CD4-positive, alpha-beta T cell treated with Interleukin-17A for 1 hour (primary cell): ENCODE measurements at regions not wholly inside any gene's neighbourhood (a gene's known extent, or its start where the extent isn't known, plus 50 kb on each side); places are given as distances from the start of the nearest gene placed in this dataset.

Source experiments
- DNase-seq: peaks from one replicate; pipeline ENCODE4 v3.0.0-alpha.2; 2020

DNA sequence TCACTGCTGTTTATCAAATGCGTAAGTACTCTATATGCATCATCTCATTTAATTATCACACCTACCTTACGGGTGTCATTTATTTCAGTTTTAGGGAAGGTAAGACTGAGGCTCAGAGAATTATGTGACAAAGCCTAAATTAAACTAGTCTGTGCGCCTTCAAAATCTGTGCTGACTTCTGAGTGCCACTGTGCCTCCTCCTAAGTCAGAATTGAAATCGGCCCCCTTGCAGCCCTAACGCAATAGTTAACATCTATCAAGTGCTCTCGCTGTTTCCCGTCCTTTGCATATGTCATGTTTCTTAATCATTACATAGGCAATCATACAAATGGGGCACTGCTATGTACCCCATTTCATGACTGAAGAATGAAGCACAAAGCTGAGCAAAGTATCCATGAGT, 79.0 kb upstream of the PDE10A start:
- no peak for DNase-seq

DNA sequence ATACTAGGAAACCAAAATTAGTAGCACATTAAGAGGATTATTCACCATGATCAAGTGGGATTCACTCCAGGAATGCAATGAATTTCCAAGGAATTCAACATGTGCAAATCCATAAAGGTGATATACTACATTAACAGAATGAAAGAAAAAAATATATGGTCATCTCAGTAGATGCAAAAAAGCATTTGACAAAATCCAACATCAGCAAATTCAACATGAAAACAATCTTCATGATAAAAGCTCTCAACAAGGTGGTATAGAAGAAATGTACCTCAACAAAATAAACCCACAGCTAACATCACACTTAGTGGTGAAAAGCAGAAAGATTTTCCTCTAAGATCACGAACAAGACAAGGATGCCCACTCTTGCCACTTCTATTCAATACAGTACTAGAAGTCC, 74.4 kb upstream of the PDE10A start:
- DNase-seq: no peak

DNA sequence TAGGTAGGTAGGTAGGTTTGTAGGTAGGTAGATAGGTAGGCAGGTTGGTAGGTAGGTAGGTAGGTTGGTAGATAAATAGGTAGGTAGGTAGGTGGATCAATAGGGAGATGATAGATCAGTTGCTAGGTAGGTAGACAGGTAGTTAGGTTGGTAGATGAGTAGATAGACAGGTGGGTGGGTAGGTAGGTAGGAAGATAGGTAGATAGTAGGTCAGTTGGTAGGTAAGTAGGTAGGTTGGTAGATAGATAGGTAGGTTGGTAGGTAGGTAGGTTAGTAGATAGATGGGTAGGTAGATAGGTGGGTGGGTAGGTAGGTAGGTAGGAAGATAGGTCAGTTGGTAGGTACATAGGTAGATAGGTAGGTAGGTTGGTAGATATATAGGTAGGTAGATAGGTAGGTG, 72.0 kb upstream of the PDE10A start:
- DNase-seq: no peak

DNA sequence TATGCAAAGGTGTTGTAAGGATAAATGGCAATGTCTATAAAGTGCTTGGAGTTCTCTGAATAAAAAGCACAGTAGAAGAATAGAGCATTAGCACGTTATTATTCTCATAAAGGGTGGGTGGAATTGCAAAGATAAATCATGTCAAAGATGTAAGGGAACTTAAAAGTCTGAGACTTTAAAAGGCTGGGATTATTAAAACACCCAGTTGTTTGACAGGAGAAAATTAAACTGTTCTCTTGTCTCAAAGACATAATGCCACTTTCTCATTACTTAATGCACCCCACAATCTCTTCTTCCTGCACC, 70.4 kb upstream of the PDE10A start:
- no peak for DNase-seq

DNA sequence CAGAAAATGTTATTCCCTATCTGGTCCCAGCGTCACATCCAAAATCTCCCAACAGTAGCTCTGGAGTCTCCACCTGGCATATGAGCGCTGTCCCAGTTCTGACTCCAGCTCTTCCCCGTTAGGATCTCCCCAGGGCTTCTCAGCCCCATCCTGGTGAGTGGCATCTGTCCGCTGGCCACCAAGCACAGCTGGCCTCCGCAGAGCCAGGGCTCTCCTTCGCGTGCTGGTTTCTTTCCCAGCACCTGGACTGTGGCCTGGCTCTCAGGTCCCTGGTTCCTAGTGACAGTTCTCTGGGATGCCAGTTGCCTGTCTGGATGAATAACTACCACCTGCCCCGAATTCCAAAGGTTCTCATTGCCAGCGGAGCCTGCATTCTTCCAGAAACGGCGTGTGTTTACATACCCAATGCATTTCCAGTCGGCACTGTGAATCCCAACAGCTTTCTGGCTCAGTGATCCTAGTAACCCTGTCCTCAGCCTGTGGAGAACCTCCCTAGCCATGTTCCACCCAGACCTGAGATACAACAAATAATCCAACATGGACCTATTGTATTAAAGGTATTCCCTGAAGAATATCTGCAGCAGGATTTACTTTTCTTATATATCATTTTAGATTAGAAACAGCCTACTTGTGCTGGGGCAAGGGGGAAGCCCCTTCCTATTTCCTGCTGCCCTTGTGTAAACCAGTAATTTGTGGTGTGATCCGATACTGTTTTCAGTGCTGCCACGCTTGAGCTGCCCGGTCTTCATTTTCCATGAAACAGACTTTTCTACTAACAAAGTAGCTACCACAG, 69.9 kb upstream of the PDE10A start:
- DNase-seq: no peak

DNA sequence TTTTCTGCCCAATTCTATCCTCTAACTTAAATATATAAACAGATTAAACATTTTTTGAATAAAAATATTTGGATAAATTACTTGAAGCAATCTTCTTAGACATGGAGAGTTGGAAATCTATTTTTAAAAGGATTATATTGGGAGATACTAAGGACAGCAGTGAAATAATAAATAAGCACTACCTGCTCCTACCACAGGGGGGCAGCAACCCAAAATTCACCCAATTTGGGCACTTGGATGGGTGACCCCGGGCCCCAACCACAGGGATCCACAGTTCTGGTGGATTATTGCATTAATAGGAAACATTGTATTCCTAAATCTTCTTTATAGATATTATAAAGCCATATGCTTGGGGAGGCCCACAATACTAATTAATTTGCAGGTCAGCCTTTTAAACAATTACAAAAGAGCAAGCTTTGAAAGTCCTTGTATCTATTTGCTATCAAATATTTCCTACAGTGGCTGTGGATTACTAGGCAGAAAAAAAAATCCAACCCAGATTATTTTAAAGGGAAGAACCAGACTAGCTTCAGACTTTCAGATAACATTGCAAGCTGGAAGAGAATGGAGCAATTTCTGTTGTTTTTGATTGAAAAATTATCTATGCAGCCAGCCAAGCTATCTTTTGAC, 66.4 kb upstream of the PDE10A start:
- DNase-seq: peak; percentile 12

DNA sequence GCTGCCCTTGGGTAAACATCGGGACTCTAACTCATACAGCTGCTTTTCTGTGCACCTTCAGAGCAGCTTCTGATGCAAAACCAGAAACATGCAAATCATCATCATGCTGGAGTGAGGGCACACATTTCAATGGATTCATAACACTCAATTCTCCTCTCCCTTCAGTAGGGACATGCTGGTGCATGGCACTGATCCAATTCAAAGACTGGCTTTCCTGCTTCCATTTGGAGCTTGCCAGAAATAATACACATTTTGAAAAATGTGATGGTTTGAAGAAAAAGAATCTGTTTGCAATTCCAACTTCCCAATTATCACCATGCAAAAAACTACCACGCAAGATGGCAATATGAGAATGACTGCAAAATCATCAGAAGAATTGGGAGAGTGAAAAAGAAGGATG, 65.2 kb upstream of the PDE10A start:
- DNase-seq: no peak

DNA sequence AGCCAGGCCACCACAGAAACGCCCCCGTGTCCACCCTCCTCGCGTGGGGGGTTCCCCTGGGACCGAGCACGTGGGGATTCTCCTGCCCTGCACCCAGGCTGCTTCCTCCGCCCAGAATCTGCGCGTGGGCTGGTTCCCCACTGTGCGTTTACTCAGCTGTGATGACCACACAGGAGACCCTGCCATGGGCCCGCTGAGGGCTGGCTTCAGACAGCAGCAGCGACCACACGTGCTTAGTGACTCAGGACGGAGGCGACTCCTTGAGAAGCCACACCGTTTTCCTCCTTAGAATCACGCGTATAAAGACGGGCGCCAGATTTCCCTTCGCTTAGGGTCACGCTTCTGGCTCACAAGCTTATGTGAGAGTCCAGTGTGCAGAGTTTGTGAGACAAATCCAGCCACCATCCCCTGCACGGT, 63.9 kb upstream of the PDE10A start:
- no peak for DNase-seq

DNA sequence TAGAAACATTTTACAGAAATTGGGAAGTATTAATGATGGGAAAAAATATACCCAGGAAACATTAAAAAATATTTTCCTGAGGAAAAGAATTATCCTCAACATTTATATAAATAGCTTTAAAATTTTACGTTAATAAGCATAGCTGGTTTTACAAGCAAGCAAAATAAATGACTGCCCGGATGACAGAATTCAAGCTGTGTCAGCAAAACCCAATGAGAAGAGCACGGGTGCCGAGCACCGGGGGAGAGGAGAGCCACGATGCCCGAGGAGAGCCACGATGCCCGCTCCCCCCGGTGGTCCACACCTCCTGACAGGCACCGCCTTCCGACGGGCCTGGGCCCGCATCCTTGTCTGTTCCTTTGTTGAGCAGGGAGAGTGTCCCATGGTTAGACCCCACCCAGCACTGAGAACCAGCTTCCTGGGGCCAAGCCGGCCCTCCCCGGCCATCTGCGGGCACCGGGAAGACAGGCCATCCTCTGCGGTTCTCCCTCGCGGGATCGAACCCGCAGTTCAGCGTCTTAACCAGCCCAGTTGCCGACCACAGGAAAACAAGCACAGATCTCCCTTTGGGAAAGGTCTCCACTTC, 63.3 kb upstream of the PDE10A start:
- no peak for DNase-seq

DNA sequence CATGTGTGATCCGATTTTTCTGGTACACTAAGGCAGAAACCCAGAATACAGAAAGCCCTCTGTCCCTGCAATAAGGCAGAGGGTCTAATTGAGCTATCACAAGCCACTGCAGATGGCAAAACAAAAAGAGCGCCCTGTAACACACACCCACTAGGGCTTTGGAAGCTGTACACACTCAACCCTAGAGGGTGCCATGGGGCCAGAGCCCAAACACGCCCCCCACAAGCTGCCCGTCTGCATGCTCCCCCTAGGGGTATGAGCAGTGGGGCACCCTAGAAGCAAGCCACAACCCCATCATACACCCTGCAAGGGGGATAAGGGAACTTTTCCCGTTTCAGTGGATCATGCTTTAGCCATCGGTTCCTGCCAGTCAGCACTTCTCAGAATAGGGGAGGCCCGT, 62.2 kb upstream of the PDE10A start:
- DNase-seq: no peak

DNA sequence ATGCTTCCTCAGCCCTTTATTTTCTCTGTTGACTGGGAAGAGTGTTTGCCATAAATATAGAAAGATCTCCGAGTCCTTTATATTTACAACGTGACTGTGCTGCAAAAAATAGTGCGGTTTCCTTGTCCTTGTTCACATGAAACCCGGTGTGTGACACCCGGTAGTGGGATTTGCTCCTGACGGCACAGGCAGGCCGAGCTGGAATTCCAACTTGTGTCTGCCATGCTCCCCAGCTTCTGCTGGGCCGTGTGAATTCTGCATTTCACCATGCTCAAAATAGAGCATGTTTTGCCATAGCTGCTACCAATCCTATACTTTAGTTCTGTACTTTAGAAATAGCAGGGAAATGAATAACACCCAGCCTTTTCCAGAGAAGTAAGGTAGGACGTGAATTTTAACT, 60.3 kb upstream of the PDE10A start:
- DNase-seq: no peak

DNA sequence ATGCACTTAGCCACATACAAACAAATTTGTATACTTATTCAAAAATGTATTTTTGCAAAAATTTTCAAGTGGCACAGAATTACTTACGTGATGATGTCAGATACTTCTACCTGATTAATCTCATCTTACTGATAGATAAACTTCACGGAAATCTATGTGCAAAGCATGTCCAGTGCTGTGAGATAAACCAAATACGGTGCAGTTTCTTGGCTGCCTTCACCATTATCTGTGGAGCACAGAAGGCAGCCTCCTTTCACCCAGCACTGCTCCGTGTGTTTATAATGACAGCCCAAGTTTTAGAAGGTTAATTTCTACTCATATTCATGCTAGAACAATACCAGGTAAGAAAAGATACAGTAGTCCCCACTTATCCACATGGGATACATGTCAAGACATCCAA, 59.0 kb upstream of the PDE10A start:
- no peak for DNase-seq

DNA sequence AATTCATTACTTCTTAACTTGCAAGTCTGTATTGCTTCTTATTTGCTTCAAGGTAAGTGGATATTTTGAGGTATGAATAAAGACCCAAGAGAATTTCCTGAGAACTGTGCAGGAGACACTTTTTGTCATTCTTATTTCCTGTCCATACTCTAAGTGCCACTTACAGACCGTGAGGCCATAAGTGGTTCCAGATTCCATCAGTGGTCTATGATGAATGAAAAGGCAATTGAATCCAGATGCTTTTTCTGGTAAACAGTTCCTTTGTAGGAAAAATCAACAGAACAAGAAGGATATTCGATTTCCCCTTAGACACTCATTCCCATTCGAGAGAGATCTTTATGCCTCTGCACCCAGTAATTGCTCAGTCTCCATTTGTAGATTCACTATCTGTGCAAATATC, 58.3 kb upstream of the PDE10A start:
- DNase-seq: no peak

DNA sequence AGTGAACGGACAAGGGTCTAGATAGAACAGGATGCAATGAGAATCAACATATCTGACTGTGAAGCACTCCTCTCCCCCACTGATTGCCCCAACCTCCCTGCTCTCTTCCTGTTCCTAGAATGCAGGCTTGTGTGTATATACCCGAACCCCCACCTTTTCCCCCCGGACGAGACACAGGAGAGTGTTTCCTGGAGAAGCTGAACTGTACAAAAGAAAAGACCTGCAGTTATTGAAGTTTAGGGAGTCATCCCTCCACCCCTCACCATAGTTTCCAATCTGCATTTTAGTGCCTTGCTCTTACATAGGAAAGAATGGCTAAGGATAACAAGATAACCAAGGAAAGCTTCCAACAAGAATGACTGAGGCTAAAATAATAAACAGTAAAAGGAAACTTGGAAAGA, 55.5 kb upstream of the PDE10A start:
- no peak for DNase-seq

DNA sequence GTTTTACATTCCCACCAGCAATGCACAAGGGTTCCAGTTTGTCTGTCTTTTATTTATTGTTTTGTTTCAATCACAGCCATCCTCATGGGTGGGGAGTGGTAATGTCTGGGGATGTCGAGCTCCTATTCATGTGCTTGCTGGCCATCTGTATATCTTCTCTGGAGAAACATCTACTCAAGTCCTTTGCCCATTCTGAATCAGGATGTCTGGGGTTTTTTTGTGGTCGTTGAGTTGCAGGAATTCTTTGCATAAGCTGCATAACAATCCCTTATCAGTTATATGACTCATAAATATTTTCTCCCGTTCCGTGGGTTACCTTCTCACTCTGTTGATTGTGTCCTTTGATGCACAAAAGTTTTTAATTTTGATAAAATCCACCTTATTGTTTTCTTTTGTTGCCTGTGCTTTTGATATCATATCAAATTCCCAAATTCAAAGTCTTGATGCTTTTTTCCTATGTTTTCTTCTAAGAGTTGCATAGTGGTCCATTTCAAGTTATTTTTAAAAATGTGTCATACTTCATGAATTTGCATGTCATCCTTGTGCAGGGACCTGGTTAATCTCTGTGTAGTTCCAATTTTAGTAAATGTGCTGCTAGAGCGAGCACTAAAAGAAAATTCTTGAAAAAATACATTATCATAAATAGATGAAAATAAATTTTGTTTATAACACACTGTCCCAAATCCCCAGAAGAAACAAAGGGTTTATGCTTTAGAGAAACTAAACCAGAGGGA, 54.9 kb upstream of the PDE10A start:
- no peak for DNase-seq

DNA sequence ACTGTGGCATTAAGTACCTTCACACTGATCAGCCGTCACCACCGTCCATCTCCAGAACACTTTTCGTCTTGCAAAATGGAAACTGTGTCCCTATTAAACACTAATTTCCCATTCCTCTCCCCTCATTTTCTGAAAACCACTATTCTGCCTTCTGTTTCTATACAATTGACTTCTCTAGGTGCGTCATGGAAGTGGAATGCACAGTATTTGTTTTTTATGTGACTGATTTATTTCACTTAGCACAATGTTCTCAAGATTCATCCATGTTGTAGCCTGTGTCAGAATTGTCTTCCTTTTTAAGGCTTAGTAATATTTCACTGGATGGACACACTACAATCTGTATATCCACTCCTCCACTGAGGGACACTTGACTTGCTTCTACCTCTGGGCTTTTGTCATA, 53.8 kb upstream of the PDE10A start:
- no peak for DNase-seq

DNA sequence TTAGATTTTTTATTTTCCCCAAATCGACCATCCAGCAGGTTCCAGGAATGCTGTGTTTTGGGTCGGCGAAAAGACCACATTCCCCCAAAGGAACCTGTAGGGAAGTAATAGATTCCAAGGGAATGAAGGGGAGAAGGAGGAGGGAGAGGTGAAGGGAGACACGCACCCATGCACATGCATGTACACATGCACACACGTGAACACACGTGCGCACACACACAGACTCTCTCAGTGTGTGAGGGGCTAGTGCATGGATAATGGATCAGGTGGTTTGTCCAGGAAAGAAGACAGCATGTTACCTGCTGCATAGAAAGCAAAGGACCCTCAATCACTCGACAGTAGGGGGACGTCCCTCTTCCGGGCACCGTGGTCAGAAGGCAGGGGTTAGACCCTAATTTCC, 52.4 kb upstream of the PDE10A start:
- DNase-seq: no peak

DNA sequence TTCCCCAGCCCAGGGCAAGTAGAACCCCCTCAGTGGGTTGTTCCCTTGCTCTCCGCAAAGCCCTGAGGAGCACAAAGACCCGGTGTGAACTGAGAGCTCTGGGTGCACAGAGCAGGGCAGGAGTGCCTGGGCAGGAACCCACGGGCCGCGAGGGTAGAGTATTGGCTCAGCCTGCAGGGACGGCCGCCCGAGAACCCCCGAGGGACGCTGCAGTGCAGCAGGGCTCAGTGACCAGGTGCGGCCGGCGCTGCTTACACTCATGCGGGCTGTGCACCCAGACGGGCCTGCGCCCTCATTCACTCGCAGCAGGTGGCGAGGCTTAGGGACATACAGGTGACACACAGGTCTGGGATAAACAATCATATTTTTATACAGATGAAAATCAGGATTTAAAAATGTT, 51.9 kb upstream of the PDE10A start:
- DNase-seq: no peak

DNA sequence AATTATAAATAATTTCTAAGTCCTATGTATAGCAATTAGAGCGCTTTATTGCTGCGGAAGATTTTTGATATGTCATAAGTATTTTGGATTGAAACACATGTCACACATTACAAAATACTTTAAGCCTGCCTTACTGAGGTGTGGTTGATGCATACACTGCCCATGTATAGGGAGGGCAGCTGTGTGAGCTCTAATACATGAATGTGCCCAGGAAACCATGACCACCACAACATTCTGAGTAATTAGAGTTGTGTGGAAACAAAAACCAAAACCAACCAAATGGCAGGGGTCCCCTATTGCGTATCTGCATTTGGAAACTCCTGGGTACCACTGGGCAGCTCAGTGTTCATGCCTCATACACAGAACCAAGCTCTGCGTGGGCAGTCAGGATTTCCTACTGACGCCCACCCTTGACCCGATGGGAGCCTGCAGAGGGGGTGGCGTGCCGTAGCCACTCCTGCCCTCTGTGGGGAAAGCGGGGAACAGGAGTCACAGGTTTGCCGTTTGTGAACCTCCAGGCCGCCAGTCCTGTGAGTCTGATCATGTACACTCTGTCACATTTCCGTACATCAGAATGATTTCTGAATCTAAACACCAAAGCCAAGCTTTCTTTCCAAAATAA, 50.9 kb upstream of the PDE10A start:
- no peak for DNase-seq
